GM18861 (cell line): ENCODE measurements at regions not wholly inside any gene's neighbourhood (a gene's known extent, or its start where the extent isn't known, plus 50 kb on each side); places are given as distances from the start of the nearest gene placed in this dataset.
"Not testable (repeated sequence)": the region's sequence is repeated elsewhere in the genome, so short reads cannot be mapped to it uniquely, and the experiment has no call there.

Experiments
- ATAC-seq: cut with Tn5 transposase; IDR thresholded peaks from one replicate; pipeline ENCODE4 v1.9.1; 2021; ENCODE audit not compliant: unreplicated experiment

- ATAC-seq, result no peak
Measured at GRCh38 chr13:64186503-64187250, 2771.0 kb upstream of the PCDH20 start.

- no peak for ATAC-seq
Measured at GRCh38 chr13:64186071-64186470, 2770.4 kb upstream of the PCDH20 start.

- ATAC-seq, result no peak
Measured at GRCh38 chr13:64180756-64181155, 2765.1 kb upstream of the PCDH20 start.

- no peak for ATAC-seq
Measured at GRCh38 chr13:64165826-64166225, 2750.2 kb upstream of the PCDH20 start.

- no peak for ATAC-seq
Measured at GRCh38 chr13:64164435-64164834, 2748.8 kb upstream of the PCDH20 start.

DNA sequence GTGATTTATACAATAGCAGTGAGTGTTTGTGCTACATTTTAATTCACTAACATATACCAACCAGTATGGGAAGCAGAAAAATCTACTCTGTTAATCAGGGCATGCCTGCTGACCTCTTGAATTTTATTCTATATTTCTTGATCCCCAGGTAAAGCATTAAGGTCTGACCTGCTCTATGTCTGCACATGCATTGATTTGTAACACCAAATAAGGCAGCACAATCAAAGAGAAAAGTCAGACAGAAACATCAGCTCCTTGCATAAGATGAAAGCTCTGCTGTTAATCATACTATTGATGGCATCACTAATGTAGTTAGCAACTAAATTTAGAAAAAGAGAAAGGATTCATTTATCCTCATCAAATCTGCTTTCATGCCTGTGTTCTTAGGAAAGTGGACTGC lies 2744.8 kb upstream of the PCDH20 start:
- ATAC-seq, result no peak

GRCh38 chr13:64158908-64159307 lies 2743.3 kb upstream of the PCDH20 start:
- ATAC-seq, result no peak

GRCh38 chr13:64154514-64154913 lies 2738.9 kb upstream of the PCDH20 start:
- no peak for ATAC-seq

GRCh38 chr13:64130600-64130999 lies 2715.0 kb upstream of the PCDH20 start:
- ATAC-seq, result no peak

GRCh38 chr13:64130171-64130570 lies 2714.5 kb upstream of the PCDH20 start:
- no peak for ATAC-seq

DNA sequence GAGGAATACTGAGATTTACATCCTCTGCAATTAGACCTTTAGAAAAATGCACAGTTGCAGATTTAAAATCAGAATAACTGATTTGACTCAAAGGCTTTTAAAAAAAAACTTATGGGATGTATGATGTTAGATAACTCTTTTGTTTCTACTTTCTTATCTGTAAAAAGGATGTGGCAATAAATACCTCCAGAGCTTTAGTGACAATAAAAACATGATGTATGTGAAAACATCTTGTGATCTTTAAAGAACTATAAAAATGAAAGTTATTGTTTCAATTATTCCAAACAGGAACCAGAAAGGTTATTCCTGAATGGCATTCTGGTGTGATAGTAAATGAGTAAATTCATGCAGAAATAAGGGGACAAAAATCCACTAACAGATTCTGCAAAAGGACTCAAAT lies 2712.2 kb upstream of the PCDH20 start:
- ATAC-seq, result no peak

- ATAC-seq, result no peak
Measured at GRCh38 chr13:64127192-64127591, 2711.5 kb upstream of the PCDH20 start.

GRCh38 chr13:64121023-64121709 lies 2705.5 kb upstream of the PCDH20 start:
- not testable (repeated sequence) for ATAC-seq

DNA sequence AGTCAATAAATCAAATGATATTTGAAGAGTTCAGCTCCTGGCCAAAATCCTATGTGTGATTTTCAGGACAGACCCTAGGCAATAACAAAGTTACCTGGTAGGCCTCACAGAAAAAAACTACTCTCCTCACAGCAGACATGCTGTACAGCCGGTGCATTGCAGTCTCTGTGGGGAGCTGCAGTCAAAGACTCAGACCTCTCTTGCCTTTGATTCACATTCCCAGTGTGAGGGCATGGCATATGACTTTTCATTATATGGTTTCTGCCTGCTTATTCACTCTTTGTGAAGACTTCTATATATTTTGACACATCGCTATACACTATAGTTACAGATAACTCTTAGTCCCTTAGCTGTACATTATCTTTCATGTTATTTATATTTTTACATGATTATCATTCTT lies 2684.3 kb upstream of the PCDH20 start:
- no peak for ATAC-seq

GRCh38 chr13:64090311-64090710 lies 2674.7 kb upstream of the PCDH20 start:
- ATAC-seq, result no peak

DNA sequence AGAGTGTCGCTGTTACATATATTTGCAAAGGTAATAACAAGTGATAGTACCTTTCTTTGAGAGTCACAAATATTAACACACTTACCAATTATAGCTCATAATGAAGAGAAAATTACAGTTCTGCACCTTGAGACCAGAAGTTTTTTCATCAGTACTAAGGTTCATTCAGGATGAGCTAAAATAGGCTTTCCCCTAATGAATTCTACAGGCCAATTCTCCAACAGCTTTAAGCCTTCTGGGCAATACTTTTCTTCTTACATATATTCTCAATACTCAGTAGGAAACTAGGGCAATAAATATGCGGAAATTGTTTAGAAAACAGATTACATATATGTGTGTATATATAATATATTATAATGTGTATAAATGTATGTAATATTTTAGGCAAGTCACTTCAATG lies 2672.8 kb upstream of the PCDH20 start:
- no peak for ATAC-seq

GRCh38 chr13:64087624-64088023 lies 2672.0 kb upstream of the PCDH20 start:
- no peak for ATAC-seq

GRCh38 chr13:64083811-64084210 lies 2668.2 kb upstream of the PCDH20 start:
- ATAC-seq, result no peak

GRCh38 chr13:64083396-64083795 lies 2667.7 kb upstream of the PCDH20 start:
- ATAC-seq, result no peak

GRCh38 chr13:64078480-64078936 lies 2662.9 kb upstream of the PCDH20 start:
- no peak for ATAC-seq

GRCh38 chr13:64078025-64078424 lies 2662.4 kb upstream of the PCDH20 start:
- no peak for ATAC-seq

GRCh38 chr13:64077132-64077835 lies 2661.6 kb upstream of the PCDH20 start:
- not testable (repeated sequence) for ATAC-seq
